NCI-H82 treated with DMSO at 0.1 percent for 48 hours (cell line): ENCODE measurements at regions not wholly inside any gene's neighbourhood (a gene's known extent, or its start where the extent isn't known, plus 50 kb on each side); places are given as distances from the start of the nearest gene placed in this dataset.

Experiments used
- DNase-seq: peaks from one replicate; lab custom pipeline; 2025; ENCODE audit not compliant: unreplicated experiment; lab: John Stamatoyannopoulos, UW

DNA sequence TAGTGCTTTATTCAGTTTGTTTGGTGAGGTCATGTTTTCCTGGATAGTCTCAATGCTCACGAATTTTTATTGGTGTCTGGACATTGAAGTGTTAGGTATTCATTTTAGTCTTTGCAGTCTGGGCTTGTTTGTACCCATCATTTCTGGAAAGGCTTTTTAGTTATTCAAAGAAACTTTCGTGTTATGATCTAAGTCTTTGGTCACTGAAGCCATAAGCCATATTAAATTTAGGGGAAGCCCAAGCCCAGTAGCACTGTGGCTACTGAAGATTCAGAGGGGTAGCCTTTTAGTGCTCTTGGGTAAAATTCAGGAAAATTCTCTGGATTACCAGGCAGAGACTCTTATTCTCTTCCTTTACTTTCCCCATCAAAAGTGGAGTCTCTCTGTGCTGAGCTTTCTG, 56.2 kb upstream of the PEX5L start:
- DNase-seq, result no peak

DNA sequence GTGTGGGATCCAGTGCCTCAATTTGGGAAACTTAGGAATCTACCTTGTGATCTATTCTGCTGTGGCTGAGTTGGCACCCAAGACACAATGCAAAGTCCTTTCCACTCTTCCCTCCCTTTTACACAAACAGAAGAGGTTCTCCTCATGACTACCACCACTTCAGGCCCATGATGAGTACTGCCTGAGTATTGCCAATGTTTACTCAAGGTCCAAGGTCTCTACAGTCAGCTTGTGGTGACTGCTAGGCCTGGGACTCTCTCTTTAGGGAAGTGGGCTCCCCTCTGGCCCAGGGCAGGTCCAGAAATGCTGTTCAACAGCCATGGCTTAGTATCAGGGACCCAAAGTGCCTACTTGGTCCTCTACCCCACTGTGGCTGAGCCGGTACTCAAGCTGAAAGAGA, 56.8 kb upstream of the PEX5L start:
- no peak for DNase-seq

DNA sequence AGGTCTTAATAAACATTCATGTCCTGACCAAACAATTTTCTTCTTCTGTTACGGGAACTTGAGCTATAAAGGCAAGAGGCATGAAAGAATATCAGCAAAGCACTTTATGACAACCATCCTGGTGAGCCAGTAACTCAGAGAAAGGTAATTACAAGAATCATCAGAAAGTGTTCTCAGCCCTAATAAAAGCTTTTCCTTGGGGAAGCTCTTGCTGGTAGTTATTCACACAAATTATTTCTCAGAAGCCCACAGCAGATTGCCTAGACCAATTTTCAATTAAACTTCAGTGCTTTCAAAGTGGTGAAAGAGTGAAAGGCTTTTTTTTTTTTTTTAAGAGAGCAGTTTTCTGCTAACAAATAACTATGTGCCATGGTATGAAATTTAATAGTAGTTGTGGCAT, 60.9 kb upstream of the PEX5L start:
- DNase-seq, result no peak

DNA sequence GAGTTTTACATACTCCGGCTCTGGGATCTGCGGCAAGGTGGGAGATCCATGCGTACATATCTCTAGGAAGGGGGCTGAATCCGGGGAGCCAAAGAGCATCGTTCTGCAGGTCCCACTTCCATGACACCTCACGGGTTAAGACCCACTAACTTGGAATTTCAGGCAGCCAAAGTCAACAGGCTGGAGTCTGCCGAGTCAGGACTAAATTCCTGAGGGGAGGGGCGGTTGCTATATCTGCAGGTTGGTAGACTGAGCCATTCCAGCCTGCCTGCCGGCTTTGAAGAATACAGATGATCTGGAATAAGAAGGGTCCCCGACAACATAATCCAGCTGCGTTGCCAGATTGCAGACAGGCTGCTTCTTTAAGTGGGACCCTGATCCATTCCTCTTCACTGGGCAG, 65.4 kb upstream of the PEX5L start:
- no peak for DNase-seq

DNA sequence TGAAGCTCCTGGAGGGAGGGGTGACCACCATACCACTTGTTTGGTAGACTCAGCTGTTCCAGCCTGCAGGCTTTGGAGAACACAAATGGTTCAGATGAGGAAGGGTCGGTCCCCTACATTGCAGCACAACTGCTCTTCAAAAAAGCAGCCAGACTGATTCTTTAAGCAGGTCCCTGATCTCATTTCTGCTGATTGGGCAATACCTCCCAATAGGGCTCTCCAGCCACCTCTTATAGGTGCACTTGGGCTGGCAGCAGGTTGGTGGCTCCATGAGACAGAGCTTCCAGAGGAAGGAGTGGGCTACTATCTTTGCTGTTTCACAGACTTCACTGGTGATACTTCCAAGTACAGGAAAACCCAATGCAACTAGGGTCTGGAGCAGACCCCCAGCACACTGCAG, 65.9 kb upstream of the PEX5L start:
- DNase-seq, result no peak

DNA sequence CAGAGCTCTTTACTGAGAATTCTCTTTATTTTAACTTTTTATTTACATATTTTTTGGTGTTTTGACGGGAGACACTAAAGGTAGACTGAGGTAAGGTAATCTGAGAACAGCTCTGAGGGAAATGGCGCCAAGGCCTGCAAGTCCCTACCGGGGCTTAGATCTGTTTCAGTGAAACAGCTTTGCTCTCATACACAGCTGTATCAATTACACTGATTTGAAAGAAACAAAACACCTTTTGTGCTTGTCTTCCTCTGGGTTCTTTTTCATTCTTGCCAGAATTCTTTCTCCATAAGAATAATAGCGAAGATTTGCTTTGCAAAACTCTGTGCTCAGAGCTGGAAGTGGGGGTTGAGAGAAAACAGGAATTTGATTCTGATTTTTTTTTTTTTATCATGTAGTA, 79.5 kb upstream of the PEX5L start:
- DNase-seq, result no peak

DNA sequence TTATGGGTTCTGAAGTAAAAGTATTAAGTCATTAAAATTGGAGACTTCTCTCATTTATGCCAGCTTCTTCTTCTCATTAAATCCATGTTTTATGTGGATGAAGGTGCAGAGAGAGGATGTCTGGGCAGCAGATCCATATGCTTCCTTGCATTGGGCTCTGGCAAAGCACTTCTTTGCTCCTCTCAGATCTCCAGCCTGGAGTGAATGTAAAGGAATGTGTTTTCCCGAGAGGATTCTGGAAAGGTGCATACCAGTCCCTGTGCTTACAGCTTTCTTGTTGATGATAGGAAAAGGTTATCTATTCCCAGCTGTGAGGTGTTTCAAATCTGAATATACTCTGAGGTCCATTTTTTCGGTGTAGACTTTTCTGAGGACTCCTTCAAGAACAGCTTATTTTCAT, 79.9 kb upstream of the PEX5L start:
- no peak for DNase-seq

DNA sequence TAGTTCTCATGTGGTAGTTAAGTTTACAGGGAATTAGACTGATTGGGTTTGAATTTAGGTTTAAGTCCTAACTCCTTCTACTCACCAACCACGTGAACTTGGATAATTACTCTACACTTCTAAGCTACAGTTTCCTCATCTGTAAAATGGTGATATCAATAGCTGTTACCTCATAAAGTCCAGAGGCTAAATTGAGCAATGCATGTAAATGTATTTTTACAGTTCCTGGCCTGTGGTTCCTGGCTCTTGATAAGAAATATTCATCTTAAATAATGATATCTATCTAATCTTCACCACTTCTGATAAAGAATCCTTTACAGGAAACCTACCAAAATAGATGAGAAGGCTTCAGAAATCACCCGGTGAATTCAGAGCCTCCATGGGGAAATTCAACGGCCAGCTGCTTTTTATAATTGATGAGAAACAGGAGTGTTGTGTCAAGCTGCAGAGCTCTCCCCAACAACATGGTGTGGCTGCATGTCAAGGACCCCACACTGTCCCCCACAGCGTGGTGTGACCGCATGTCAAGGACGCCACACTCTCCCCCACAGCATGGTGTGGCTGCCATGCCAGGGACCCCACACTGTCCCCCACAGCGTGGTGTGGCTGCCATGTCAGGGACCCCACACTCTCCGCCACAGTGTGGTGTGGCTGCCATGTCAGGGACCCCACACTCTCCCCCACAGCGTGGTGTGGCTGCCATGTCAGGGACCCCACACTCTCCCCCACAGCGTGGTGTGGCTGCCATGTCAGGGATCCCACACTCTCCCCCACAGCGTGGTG, 80.8 kb upstream of the PEX5L start:
- no peak for DNase-seq

DNA sequence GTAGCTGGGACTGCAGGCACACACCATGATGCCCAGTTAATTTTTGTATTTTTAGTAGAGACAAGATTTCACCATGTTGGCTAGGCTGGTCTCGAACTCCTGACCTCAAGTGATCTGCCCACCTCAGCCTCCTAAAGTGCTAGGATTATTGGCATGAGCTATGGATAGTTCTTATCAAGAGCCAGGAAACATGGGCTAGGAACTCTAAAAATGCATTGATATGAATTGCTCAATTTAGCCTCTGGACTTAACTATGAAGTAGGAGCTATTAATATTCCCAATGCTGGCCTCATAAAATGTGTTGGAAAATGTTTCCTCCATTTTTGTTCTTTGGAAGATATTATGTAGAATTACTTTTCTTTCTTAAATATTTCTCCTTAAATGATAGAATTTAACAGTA, 82.8 kb upstream of the PEX5L start:
- no peak for DNase-seq

DNA sequence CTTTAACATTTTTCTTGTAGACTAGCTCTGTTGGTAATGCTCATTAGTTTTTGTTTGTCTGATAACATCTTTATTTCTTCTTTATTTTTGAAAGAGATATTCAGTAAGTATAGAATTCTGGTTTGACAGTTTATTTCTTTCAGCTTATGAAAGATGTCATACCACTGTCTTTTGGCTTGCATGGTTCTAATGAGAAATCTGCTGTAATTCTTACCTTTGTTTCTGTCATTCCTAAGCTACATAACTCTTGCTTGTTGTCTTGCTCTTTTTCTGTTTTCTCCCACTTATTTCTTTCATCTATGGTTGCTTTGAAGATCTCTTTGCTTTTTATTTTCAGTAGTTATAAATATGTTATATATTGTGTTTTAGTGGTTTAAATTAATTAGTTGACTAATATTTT, 87.2 kb upstream of the PEX5L start:
- DNase-seq, result no peak

DNA sequence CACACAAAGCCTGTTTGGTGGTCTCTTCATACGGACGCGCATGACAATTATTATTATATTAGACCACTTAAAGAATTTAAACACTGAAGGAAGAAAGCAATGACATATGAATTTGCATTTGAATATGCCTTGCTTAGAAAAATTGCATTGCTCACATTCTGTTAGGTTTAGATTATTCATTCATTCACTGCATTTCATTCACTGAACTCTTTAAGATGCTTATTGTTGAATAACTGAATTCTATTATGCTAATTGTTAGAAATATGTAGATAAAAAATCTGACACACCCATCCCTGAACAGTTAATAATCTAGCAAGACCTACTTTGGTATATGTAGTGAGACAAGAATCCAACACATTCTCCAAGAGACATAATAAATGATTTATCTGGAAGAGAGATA, 94.4 kb upstream of the PEX5L start:
- no peak for DNase-seq

DNA sequence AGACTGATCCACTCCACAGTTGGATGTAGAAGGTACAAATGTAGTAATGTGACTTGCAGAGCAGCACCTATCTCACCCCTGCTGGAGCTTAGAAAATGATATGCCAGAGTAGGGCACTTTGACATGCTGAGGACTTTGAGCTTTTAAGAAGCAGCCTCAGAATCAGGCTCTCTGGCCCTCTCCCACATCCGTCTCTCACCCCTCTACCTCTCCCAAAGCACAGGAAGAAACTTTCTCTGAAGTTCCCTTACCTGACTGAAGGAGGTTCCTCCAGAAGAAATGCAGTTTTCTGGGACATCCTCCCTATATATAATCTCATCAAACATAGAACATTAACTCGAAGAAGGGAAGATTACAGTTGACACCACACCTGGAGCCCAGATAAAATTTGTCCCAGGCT, 98.4 kb upstream of the PEX5L start:
- DNase-seq, result no peak

DNA sequence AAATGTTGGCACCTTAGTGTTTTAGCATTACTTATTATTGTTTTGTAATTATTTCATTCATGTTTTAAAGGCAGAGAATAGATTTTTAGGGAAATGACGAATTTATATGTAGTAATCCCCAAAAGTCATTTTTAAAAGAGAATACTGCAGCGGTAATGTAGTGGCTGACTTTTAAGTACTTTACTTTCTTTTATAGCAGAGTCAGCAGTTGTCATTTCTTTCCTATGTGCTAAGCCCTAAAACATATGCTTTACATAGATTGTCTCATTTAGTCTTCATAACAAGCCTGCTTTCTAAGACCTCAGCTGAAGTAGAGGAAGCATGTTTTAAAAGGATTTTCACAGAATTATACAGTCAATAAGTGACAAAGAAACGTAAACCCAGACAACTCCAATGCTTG, 102.1 kb upstream of the PEX5L start:
- no peak for DNase-seq

DNA sequence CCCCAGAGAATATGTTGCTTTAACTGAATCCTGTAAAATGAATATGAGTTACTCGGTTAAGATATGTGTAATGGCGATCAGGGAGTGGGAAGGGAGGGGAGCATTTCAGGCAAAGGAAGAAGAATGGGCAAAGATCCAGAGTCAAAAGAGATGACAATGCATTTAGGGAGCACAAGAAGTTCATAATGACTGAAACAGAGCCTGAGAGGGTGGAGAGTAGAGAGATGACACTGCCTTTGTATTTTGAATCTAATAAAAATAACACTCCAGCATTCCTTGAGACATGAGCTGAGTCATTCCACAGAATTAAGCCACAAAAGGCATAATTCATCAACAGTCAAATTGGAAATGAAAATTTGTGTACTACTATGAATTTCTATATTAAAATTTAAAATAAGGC, 105.3 kb upstream of the PEX5L start:
- no peak for DNase-seq

DNA sequence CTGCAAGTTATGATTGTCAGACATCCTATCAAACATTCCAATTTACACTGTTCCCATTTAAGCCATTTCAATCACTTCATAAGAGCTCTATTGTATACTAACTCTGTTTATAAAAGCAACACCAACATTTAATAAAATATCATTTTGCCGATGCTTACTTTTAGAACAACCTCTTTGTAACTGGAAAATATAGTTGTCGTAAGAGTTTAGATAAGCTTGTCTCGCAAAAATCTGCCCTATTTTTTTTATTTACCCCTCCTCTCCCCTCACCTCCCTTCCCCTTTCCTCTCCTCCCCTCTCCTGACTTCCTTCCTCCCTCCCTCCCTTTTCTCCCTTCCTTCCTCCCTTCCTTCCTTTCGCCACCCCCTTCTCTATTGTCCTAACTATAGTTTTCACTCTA, 105.7 kb upstream of the PEX5L start:
- no peak for DNase-seq

DNA sequence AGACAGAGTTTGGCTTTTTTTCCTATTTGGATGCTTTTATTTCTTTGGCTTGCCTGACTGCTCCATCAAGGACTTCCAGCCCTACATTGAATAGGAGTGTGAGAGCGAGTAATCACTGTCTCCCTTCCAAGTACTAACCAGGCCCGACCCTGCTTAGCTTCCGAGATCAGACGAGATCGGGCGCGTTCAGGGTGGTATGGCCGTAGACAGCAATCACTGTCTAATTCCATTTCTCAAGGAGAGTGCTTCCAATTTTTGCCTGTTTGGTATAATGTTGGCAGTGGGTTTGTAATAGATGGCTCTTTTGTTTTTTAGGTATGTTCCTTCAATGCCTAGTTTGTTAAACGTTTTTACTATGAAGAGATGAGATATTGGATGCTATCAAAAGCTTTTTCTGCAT, 125.0 kb upstream of the PEX5L start:
- no peak for DNase-seq

DNA sequence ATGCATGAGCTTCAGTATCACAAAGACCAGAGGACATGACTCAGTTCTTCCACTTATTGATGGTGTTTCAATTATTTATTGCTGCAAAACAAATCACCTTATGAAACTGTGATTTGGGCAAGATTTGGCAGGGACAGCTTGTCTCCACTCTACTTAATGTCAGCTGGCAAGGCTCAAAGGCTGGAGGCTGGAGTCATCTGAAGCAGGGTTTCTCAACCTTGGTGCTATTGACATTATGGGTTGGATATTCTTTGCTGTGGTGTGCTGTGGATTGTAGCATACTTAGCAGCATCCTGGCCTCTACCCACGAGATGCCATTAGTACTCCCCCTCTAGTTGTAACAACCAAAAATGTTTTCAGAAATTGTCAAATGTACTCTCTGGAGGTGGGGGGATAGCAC, 138.8 kb upstream of the PEX5L start:
- no peak for DNase-seq

DNA sequence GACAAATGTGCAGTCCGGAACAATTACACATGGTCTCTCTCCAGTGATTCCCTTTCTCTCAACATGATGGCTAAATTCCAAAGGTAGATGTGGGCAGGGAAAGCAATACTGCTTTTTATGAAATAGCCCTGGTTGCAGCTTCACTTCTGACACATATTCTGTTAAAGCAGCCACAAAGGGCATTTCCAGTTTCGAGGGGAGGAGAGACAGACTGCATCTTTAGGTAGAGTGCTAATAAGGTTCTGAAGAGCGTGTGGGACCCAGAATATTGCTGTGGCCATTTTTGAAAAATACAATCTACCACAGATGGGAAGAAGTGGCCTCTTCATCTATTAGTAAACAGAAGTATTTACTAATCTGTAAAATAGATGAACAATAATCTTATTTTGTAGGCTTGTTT, 139.3 kb upstream of the PEX5L start:
- DNase-seq, result no peak

DNA sequence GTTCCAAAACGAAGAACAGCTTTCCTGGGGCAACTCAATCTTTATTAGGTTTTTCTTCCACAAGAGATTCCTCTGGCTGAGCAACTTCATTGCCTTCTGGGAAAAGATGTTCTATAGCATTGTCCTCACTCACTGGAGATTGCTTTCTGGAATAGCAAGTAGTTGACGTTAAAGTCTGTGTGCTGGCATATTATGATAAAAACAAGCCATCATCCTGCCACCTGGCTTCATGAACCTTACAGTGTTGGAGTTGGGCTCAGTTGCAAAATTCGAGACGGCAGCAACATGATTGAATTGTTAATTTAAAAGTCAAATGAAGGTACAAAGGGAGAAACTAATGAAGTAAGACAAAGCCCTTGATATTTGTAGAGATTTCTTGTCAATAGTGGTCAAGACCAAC, 140.5 kb upstream of the PEX5L start:
- DNase-seq, result no peak

DNA sequence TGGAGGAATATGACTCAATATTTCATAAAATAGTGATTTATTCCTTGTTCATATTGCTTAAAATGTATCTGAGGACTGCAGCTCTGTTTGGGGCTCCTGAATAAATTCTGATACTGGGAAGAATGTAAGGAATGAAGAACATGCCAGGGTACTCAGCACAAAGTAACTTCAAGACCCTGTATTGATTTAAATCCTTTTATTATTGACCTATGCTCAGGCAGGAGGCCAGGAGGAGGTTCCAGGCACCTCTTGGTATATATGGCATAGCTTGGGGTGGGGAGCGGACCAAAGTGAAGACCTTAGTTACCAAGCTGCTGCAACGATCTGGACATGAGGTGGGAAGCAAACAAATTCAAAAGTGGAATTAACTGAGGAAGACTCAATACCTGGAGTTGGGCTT, 142.8 kb upstream of the PEX5L start:
- no peak for DNase-seq

DNA sequence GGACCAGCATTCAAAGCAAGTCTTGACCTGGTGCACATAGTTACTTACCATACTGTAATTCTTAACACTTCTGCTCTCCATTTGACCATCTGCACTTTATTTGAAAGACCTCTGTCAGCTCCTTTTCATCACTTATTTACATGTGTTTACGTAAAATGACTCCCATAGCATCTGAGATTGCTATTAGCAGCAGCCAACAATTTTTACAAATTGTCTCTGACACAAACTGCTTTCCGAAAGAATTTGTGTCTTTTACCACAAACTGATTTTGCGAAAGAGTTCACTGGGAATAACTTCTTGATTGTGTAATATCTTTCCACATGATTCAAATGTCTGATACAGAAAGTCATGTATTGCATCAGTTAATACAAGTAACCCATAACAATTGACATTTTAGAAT, 144.1 kb upstream of the PEX5L start:
- DNase-seq, result no peak

DNA sequence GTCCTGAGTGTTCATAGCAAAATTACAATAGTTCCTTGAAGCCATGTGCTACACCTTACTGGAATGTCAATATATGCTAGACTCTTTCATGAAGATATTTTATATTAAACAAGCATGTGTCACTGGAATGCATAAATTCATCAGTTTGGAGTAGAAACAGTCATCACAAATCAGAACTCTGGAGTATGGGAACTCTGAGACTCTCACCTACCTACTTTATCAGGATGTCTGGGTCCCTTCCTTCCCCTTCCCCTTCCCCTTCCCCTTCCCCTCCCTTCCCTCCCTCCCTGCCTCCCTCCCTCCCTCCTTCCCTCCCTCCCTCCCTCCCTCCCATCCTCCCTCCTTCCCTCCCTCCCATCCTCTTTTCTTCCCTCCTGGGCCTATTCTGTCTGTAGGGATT, 144.7 kb upstream of the PEX5L start:
- no peak for DNase-seq

DNA sequence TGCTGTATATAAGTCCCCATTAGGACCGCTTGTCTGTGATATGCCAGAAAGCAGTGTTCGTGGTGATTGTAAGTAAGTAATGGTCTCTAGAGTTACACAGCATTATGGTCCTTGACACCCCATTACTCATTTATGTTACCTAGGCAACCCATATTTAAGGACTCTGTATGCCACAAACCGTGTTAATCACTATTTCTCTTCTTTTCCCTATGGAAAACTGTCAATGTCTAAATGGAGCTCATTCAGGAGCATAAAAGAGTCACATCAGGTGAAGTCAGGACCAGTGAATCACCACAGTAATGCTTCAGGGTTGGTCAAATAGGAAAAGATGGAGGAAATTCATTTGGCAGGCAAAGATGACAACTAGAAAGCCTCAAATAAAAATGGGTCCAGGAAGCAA, 146.6 kb upstream of the PEX5L start:
- DNase-seq, result no peak

DNA sequence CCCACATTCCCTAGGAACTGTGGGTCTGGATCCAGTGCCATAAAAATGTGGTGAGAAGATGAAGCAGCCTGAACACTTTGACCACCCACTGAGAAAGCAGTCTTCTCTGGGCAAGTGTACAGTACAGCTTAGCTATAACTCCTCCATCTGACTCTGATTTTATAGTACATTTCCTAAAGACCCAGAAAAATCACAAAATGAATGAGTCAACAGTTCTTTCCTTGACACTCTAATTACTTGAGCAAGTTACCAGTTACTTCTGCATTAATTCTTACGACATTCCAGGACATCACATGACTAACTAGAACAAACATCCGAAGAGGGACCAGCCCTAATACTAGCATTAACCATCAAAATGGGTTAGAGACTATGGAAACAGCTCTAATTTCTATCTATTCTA, 148.1 kb upstream of the PEX5L start:
- DNase-seq, result no peak
